OCI-LY1 (cell line): ENCODE measurements at regions not wholly inside any gene's neighbourhood (a gene's known extent, or its start where the extent isn't known, plus 50 kb on each side); places are given as distances from the start of the nearest gene placed in this dataset.

Source experiments
- EZH2 ChIP-seq: fragments of 200-600 bp; sonication (generic), shearing (Covaris generic); IDR thresholded peaks from 2 replicates; pipeline ENCODE4 v1.8.0; 2017; ENCODE audit warnings: borderline replicate concordance, mixed run types, mild to moderate bottlenecking, antibody characterized with exemption, low read length, moderate library complexity, mixed read lengths
- TF ChIP-seq, protein P1 (sequence below): fragments of 200-600 bp; sonication (generic), shearing (Covaris generic); IDR thresholded peaks from 2 replicates; pipeline ENCODE4 v1.5.1; 2017; ENCODE audit warnings: mild to moderate bottlenecking, antibody characterized with exemption, low read length, moderate library complexity, mixed read lengths

DNA sequence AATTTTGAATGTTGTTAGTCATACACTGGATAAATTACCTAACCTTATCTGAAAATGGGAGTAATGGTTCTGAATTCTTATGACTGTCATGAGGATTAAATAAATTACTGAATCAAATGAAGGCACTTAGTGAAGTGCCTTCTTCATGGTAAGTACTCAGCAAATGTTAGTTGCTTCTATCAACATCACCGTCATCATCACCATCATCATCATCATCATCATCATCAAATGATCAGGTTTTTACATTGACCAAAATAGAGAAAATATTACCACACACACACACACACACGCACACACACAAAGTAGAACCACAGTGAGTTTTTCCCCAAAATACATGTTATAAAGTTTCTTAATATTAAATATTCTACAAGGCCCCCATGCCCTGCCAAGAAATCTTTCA, 368.3 kb upstream of the FGF13 start:
- TF ChIP-seq EZH2: no peak
- TF ChIP-seq, protein P1, sequence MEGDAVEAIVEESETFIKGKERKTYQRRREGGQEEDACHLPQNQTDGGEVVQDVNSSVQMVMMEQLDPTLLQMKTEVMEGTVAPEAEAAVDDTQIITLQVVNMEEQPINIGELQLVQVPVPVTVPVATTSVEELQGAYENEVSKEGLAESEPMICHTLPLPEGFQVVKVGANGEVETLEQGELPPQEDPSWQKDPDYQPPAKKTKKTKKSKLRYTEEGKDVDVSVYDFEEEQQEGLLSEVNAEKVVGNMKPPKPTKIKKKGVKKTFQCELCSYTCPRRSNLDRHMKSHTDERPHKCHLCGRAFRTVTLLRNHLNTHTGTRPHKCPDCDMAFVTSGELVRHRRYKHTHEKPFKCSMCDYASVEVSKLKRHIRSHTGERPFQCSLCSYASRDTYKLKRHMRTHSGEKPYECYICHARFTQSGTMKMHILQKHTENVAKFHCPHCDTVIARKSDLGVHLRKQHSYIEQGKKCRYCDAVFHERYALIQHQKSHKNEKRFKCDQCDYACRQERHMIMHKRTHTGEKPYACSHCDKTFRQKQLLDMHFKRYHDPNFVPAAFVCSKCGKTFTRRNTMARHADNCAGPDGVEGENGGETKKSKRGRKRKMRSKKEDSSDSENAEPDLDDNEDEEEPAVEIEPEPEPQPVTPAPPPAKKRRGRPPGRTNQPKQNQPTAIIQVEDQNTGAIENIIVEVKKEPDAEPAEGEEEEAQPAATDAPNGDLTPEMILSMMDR: no peak
